Osteoblast (primary cell): ENCODE measurements at regions not wholly inside any gene's neighbourhood (a gene's known extent, or its start where the extent isn't known, plus 50 kb on each side); places are given as distances from the start of the nearest gene placed in this dataset.

ENCODE experiments used
- DNase-seq: peaks from one replicate; pipeline ENCODE4 v3.0.0; 2011; ENCODE audit warnings: low spot score, mixed read lengths; ENCODE audit not compliant: insufficient read length; ENCODE audit errors: missing footprints
- H2AFZ ChIP-seq: 2 replicates; pipeline ENCODE4 v1.6.0; 2011; ENCODE audit warnings: mild to moderate bottlenecking, low read length
- H3K27ac ChIP-seq: 2 replicates; pipeline ENCODE4 v1.5.1; 2011; ENCODE audit warnings: mild to moderate bottlenecking, low read depth, low read length, moderate library complexity
- H3K27me3 ChIP-seq: 2 replicates; pipeline ENCODE4 v1.6.0; 2012; ENCODE audit warnings: mild to moderate bottlenecking, control low read depth, inconsistent platforms, low read length, moderate library complexity; ENCODE audit not compliant: insufficient read depth
- H3K36me3 ChIP-seq: 2 replicates; pipeline ENCODE4 v1.5.1; 2011; ENCODE audit warnings: mild to moderate bottlenecking, low read length, control low read depth, moderate library complexity; ENCODE audit not compliant: insufficient read depth
- H3K4me1 ChIP-seq: 2 replicates; pipeline ENCODE4 v1.5.1; 2011; ENCODE audit warnings: mild to moderate bottlenecking, low read length, control low read depth, moderate library complexity; ENCODE audit not compliant: insufficient read depth
- H3K4me2 ChIP-seq: 2 replicates; pipeline ENCODE4 v1.6.0; 2011; ENCODE audit warnings: mild to moderate bottlenecking, low read length; ENCODE audit not compliant: insufficient read depth
- H3K4me3 ChIP-seq: fragments of 200-600 bp; sonication (generic); 3 replicates; pipeline ENCODE4 v1.5.1; 2012; ENCODE audit warnings: mild to moderate bottlenecking, low read length, inconsistent platforms; ENCODE audit not compliant: insufficient read depth
- H3K79me2 ChIP-seq: 2 replicates; pipeline ENCODE4 v1.6.0; 2012; ENCODE audit warnings: mild to moderate bottlenecking, low read length, control low read depth, inconsistent platforms; ENCODE audit not compliant: insufficient read depth
- H3K9me3 ChIP-seq: 2 replicates; pipeline ENCODE4 v1.5.1; 2011; ENCODE audit warnings: low read depth, low read length, control low read depth
- H4K20me1 ChIP-seq: 2 replicates; pipeline ENCODE4 v1.6.0; 2012; ENCODE audit warnings: mild to moderate bottlenecking, low read length, control low read depth; ENCODE audit not compliant: insufficient read depth
- TF ChIP-seq, protein P1 (sequence below): IDR thresholded peaks from 2 replicates; pipeline ENCODE4 v1.5.1; 2011; ENCODE audit warnings: mild to moderate bottlenecking, low read depth, low read length, moderate library complexity; ENCODE audit errors: extremely low read depth

DNA sequence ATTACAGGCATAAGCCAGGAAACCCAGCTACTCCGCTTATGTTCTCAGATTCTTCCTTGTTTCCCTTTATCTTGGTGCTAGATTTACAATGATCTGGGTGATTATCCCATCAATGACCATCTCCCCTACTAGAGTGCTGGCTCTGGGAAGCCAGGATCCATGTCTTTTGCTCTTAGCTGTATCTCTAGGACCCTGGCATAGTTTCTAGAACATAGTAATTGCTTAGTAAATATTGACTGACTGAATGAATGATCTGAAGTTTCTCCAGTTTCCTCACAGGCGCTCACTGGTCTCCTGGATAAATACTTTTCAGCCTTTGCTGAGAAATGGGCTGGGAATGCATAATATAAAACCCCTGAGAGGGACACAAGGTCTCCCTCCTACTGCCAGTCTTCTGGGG, 60.0 kb upstream of the KLF9 start:
- Histone ChIP-seq H3K27me3 (no peaks in the 10 kb centered on the region), H4K20me1 (no peaks in the 10 kb centered on the region), H3K9me3 (no peaks in the 10 kb centered on the region), H3K27ac (no peak overlapping the region), H3K4me2 (no peak overlapping the region), H3K79me2 (no peaks in the 10 kb centered on the region), H2AFZ (no peak overlapping the region), H3K36me3 (no peaks in the 10 kb centered on the region), H3K4me3 (no peak overlapping the region), H3K4me1 (peaks cover 2% of the 10 kb centered on the region)
- no peak for DNase-seq
- TF ChIP-seq, protein P1, sequence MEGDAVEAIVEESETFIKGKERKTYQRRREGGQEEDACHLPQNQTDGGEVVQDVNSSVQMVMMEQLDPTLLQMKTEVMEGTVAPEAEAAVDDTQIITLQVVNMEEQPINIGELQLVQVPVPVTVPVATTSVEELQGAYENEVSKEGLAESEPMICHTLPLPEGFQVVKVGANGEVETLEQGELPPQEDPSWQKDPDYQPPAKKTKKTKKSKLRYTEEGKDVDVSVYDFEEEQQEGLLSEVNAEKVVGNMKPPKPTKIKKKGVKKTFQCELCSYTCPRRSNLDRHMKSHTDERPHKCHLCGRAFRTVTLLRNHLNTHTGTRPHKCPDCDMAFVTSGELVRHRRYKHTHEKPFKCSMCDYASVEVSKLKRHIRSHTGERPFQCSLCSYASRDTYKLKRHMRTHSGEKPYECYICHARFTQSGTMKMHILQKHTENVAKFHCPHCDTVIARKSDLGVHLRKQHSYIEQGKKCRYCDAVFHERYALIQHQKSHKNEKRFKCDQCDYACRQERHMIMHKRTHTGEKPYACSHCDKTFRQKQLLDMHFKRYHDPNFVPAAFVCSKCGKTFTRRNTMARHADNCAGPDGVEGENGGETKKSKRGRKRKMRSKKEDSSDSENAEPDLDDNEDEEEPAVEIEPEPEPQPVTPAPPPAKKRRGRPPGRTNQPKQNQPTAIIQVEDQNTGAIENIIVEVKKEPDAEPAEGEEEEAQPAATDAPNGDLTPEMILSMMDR, result no peak

DNA sequence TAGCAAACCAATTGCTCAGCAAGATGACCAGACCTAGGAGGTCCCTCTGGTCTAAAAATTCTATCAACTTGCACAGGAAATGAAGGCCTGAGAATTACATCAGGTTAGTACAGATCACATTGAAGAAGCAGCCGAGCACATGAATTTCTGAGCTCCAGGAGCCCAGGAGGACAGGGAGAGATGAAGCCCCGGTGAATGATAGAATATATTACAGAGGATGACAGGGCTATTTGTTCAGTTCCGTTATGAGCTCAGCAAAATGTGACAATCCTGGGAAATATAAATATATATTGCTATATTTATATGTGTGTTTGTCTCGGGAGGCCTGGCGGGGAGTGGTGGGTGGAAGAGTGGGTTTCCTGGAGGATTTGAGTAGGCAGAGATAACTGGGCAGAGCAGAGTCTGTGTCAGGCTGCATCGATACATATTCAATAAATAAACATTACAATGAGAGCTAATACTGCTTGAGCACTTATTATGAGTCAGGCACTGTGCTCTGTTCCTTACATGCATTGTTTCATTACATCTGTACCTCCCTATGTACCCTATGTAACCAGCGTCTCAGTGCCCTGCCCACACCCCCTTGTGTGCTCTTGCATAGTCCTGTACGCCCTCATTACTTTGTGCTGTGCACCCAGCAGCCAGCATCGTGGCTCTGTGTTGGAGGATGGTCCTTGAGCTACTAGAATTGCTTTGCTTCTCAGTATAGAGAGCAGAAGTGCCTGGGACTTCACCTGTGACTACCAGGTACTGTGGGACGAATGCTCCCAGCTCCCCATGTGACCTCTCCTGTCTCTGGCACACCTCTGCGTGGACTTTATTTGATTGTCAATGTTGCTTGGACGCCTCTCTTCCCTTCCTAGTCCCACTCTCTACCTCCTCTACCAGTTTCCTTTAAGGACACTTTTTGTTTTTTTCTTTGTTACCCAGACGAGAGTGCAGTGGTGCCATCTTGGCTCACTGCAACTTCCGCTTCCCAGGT, 58.1 kb upstream of the KLF9 start:
- Histone ChIP-seq H3K27me3 (no peaks in the 10 kb centered on the region), H3K79me2 (no peaks in the 10 kb centered on the region), H3K4me3 (no peak overlapping the region), H2AFZ (peak overlapping the region; percentile 54), H3K27ac (no peak overlapping the region), H3K4me2 (no peak overlapping the region), H3K36me3 (no peaks in the 10 kb centered on the region), H3K9me3 (no peaks in the 10 kb centered on the region), H4K20me1 (no peaks in the 10 kb centered on the region), H3K4me1 (peaks cover 3% of the 10 kb centered on the region)
- DNase-seq, result no peak
- TF ChIP-seq, protein P1, result no peak

DNA sequence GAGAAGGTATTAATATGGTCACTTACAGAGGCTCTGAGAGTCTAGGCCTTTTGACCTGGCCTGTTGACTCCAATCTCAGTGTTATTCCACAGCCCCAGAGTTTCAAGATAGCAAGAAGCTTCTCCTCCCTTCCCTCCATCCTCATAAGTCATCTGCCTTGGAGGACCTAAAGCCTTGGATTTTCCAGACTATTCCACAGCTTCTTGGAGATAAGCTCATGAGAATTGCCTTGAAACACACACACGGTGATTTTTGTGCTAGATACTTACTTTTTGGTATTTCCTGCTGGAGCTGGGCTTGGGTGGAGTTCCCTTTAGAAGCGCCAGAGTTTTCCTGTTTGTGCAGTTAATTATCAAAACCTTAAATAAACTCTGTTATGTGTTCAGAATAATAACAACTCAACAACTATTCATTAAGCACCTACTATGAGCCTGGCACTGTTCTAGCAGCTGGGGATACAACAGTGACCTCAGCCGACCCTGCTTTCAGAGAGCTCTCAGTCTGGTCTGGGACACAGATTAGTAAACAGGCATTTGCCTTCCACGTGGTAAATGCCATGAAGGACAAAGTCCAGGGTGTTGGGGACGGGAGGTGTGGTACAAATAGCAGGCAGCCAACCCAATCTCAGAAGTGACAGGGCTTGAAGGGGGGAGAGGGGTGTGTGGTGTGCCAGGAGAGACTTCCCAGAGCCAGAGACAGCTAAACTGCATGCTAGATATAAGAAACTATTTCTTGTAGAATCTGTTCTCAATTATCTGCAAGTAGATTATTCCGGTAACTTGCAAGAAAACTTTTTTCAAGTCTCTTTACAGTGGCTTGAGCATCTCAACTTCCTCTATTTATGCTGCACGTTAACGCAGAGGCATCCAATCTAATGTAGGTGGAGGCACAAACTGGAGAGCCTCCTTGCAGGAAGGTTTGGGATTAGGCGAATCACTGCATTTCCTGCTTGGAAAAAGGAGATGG, 55.9 kb upstream of the KLF9 start:
- Histone ChIP-seq H3K9me3 (no peaks in the 10 kb centered on the region), H3K27me3 (no peaks in the 10 kb centered on the region), H3K79me2 (no peaks in the 10 kb centered on the region), H3K36me3 (no peaks in the 10 kb centered on the region), H3K4me1 (peaks cover 15% of the 10 kb centered on the region), H3K27ac (no peak overlapping the region), H3K4me2 (no peak overlapping the region), H4K20me1 (no peaks in the 10 kb centered on the region), H2AFZ (peak overlapping the region; percentile 43), H3K4me3 (no peak overlapping the region)
- TF ChIP-seq, protein P1, result no peak
- DNase-seq, result peak; percentile 43
